Stimulated activated CD8-positive, alpha-beta memory T cell treated with anti-CD3 and anti-CD28 coated beads, Interleukin-4, amount 100 ng/mL, for 24 hours (primary cell): ENCODE measurements at regions not wholly inside any gene's neighbourhood (a gene's known extent, or its start where the extent isn't known, plus 50 kb on each side); places are given as distances from the start of the nearest gene placed in this dataset.

Experiments
- DNase-seq: peaks from one replicate; pipeline ENCODE4 v3.0.0-alpha.2; 2020; ENCODE audit warnings: low read depth

GRCh38 chr1:4088676-4089075 lies 188.6 kb upstream of the C1orf174 start:
- no peak for DNase-seq

DNA sequence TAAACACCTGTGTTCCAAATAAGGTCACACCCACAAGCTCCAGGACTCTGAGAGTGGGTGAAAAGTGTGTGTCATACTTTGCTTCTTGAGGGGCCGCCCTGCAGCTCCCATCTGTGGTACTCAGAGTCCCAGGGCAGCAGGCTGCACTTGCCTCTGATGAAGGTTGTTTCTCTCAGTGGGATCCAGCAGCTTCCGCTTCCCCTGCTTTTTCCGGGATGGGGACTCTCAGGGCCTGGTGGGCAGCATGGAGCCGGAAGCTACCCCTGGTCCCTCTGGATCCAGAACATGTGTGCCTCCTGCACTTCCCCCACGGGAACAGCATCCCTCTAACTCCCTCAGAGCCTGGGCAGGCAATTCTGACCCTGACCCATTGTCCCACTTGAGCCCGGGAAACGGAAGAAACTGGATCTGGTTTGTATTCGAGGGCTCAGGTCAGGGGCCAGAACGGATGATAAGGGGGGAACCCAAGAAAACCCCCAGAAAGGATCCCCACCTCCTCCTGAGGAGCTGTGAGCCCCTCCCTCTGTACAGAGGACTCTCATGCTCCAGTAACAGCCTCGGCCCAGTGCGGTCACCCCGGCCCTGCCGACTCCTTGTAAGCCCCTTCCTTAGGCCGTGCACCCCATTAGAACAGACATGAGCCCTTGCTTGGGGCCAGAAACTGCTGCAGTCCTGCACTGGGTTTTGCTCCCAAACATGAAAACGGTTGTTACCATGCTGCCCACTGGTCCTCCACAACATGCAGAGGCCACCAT lies 189.5 kb upstream of the C1orf174 start:
- DNase-seq: no peak

GRCh38 chr1:4090556-4090955 lies 190.5 kb upstream of the C1orf174 start:
- no peak for DNase-seq

GRCh38 chr1:4090976-4091660 lies 191.0 kb upstream of the C1orf174 start:
- DNase-seq: no peak

GRCh38 chr1:4091996-4092395 lies 191.9 kb upstream of the C1orf174 start:
- DNase-seq: no peak

GRCh38 chr1:4093856-4094565 lies 193.9 kb upstream of the C1orf174 start:
- DNase-seq: no peak

DNA sequence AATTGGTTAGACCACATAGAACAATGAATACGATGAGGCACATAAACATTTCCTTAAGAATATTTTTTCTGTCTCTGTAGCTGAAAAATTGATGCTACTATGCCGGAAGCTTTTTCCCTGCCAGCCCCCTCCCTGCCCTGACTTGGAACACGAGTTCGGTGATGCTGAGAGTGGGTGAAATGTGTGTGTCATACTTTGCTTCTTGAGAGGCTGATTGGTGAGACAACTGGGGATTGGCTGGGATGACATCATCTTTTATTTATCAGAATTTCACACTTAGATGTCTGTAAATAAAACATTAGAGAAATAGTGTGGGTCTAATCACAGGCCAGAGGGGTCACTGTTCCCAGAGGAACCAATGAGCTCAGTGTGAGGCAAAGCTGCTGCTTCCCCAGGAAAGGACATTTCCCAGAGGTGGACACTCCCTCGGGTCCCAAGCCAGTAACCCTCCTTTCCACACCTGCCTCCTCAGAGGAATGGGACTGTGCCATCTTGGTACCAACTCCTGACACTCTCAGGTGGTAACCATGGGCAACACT lies 195.4 kb upstream of the C1orf174 start:
- DNase-seq: no peak

- no peak for DNase-seq
These were observed 201.5 kb upstream of the C1orf174 start for GRCh38 chr1:4101459-4102161.

GRCh38 chr1:4105300-4105880 lies 205.3 kb upstream of the C1orf174 start:
- DNase-seq: no peak

DNA sequence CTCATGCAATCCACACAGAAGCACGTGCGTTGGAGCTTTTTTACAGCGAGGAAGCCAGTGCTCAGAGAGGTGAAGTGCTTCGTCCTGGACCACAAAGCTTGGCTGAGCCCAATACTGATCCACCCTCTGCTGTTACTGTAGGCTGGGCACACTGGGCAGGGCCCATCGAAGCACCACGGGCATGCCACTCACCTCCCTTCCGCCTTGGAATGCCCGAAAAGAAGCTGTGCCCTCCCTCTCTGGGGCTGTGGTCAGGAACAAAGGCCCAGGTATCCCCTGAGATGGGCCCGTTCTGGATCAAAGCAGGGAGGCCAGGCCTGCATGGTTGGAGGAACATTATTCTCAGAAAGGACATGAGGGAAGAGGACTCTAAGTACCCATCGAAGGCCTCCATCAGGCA lies 206.7 kb upstream of the C1orf174 start:
- DNase-seq: no peak

DNA sequence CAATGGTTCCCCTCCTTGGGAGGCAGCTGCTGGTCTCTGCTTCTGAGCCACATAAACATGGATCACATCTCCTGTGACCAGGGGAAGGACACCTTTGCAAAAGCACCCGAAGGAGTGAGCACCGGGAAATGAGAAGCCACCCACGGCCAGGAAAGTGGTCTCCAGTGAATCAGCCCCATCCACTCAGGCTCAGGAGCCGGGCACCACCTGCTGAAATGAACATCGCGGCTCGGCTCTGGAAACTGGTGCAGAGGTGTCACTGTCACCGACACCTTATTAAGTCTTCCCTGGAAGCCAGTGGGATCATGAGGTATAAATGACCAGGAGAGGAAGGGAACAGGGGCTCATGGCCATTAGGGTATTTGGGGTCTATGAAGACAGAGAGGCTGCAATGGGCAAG lies 207.2 kb upstream of the C1orf174 start:
- no peak for DNase-seq

- no peak for DNase-seq
These were observed 208.3 kb upstream of the C1orf174 start for GRCh38 chr1:4108331-4108730.

- no peak for DNase-seq
These were observed 208.9 kb upstream of the C1orf174 start for GRCh38 chr1:4108758-4109627.

- no peak for DNase-seq
These were observed 209.5 kb upstream of the C1orf174 start for GRCh38 chr1:4109628-4109940.

- DNase-seq: no peak
These were observed 210.8 kb upstream of the C1orf174 start for GRCh38 chr1:4110888-4111287.

GRCh38 chr1:4113897-4114296 lies 213.8 kb upstream of the C1orf174 start:
- DNase-seq: no peak

GRCh38 chr1:4115191-4115900 lies 215.3 kb upstream of the C1orf174 start:
- DNase-seq: no peak

- DNase-seq: no peak
These were observed 217.1 kb upstream of the C1orf174 start for GRCh38 chr1:4117196-4117595.

- no peak for DNase-seq
These were observed 218.9 kb upstream of the C1orf174 start for GRCh38 chr1:4118746-4119515.
